Stimulated activated naive B cell treated with anti-CD40 and anti-IgM and Interleukin-4, amounts not matched to agents 10 μg/mL and 1 μg/mL and 100 μg/mL, for 72 hours (primary cell): ENCODE measurements at regions not wholly inside any gene's neighbourhood (a gene's known extent, or its start where the extent isn't known, plus 50 kb on each side); places are given as distances from the start of the nearest gene placed in this dataset.
"Not testable (repeated sequence)": the region's sequence is repeated elsewhere in the genome, so short reads cannot be mapped to it uniquely, and the experiment has no call there.

Source experiments
- ATAC-seq, 2 donors: fragments of 150-1000 bp; cut with Tn5 transposase; replicated peaks; 2 replicates each; pipeline ENCODE4 v1.10.0; 2021; ENCODE audit warnings: moderate library complexity in 1 of 2
- DNase-seq: peaks from one replicate; pipeline ENCODE4 v3.0.0; 2021
- H3K27ac Mint-ChIP-seq: one replicate; pipeline ENCODE4 v1.8.0; 2022; ENCODE audit warnings: mild to moderate bottlenecking, mixed read lengths
- H3K27me3 Mint-ChIP-seq, 2 donors: one replicate each; pipeline ENCODE4 v1.8.0; 2022; ENCODE audit warnings: mixed read lengths in 2 of 2
- H3K36me3 Mint-ChIP-seq, 2 donors: one replicate each; pipeline ENCODE4 v1.8.0; 2022; ENCODE audit warnings: mixed read lengths in 2 of 2, mild to moderate bottlenecking in 1 of 2
- H3K4me1 Mint-ChIP-seq, 2 donors: one replicate each; pipeline ENCODE4 v1.8.0; 2022; ENCODE audit warnings: mixed read lengths in 2 of 2, mild to moderate bottlenecking in 1 of 2
- H3K4me3 Mint-ChIP-seq, 2 donors: one replicate each; pipeline ENCODE4 v1.8.0; 2022; ENCODE audit warnings: mild to moderate bottlenecking in 2 of 2, mixed read lengths in 2 of 2, moderate library complexity in 1 of 2
- H3K9me3 Mint-ChIP-seq, 2 donors: one replicate each; pipeline ENCODE4 v1.8.0; 2022; ENCODE audit warnings: mixed read lengths in 2 of 2, mild to moderate bottlenecking in 1 of 2

DNA sequence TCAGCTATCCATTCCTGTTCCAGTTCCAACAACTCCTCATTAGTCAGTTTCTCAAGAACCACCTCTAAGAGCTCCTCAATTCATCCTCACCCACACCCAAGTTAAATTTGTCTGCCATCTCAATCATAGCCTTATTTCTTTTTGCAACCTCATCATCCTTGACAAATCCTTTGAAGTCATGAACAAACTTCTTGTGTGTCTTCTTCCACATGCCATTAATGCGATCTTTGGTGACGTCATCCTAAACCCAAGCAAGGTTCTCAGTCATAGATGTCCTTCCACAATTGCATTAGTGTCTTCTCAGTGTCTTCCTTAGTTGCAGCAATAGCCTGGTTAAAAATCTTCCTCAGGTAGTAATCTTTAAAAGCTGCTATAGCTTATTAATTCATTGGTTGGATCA lies 71.2 kb upstream of the FSIP2 start:
- ATAC-seq (no peak), DNase-seq (no peak)
- no peaks in the 10 kb centered on the region for H3K36me3 Mint-ChIP-seq
- no peak overlapping the region for H3K4me3 Mint-ChIP-seq
- no peak overlapping the region for H3K27ac Mint-ChIP-seq
- peaks cover 0 to 2% of the 10 kb centered on the region in 2 donors for H3K9me3 Mint-ChIP-seq
- no peaks in the 10 kb centered on the region for H3K4me1 Mint-ChIP-seq
- no peaks in the 10 kb centered on the region for H3K27me3 Mint-ChIP-seq

DNA sequence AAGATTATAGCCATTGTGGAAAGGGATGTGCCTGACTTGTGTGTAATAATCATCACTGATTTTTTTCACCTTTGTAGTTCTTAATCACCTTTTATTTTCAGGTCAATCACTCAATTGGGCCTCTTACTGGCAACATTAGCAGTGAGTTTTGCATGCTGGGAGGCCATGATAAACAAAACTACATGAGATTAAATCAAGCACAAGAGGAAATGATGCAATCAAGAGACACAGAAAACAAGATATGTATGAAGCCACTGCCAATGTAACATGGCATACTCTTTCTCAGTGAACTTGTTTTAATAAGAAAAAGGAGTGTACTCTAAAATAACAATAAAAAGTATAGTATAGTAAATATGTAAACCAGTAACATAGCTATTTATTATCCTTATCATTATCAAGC lies 69.9 kb upstream of the FSIP2 start:
- Mint-ChIP-seq H3K4me1 (no peaks in the 10 kb centered on the region), H3K9me3 (peaks cover 0 to 2% of the 10 kb centered on the region in 2 donors), H3K4me3 (no peak overlapping the region), H3K27me3 (no peaks in the 10 kb centered on the region), H3K27ac (no peak overlapping the region), H3K36me3 (no peaks in the 10 kb centered on the region)
- DNase-seq (no peak), ATAC-seq (no peak)

DNA sequence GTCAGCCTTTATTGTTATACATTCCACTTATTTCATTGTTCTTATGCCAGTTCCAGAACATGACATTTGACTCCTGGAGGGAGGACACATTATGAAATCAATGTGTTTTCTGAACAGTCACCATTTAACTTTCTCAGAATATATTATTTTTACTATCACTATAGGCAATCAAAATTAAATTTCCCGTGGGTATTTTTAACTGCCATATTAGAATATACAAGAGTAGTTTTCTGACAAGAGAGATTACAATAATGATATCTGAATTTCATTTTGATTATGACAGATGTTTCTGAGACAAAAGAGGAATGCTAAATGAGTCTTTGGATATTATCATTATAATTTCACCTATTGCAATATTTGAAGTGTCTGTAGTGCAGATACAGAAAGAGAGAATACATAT lies 64.4 kb upstream of the FSIP2 start:
- no peak overlapping the region for H3K27ac Mint-ChIP-seq
- no peaks in the 10 kb centered on the region for H3K36me3 Mint-ChIP-seq

DNA sequence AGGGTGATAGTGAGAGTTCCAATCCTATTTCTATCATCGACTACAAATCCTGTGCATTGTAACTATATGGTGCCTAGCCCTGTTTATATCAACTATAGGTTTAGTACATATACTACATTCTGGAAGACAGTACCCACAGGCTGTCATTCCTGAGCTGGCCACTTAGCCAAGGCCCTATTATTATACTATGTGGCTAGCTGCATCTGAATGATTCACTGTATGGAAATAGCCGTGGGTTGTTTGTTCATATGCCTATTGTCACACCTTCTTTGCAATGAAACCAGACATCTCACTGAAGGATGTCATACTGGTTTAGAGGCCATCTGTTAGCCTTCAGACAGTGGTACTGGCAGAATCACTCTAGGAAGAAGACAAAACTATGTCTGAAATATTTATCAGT lies 62.3 kb upstream of the FSIP2 start:
- H3K36me3 Mint-ChIP-seq: no peaks in the 10 kb centered on the region
- no peak overlapping the region for H3K4me3 Mint-ChIP-seq
- no peaks in the 10 kb centered on the region for H3K27me3 Mint-ChIP-seq
- ATAC-seq: peak; percentile 21 to 22
- H3K9me3 Mint-ChIP-seq: no peaks in the 10 kb centered on the region
- no peaks in the 10 kb centered on the region for H3K4me1 Mint-ChIP-seq
- H3K27ac Mint-ChIP-seq: no peak overlapping the region
- DNase-seq: no peak

More for the DNA sequence above, 64.4 kb upstream of the FSIP2 start:
- no peak for ATAC-seq
- DNase-seq: no peak
- H3K27me3 Mint-ChIP-seq: no peaks in the 10 kb centered on the region
- H3K4me1 Mint-ChIP-seq: no peaks in the 10 kb centered on the region
- H3K9me3 Mint-ChIP-seq: no peaks in the 10 kb centered on the region
- no peak overlapping the region for H3K4me3 Mint-ChIP-seq

DNA sequence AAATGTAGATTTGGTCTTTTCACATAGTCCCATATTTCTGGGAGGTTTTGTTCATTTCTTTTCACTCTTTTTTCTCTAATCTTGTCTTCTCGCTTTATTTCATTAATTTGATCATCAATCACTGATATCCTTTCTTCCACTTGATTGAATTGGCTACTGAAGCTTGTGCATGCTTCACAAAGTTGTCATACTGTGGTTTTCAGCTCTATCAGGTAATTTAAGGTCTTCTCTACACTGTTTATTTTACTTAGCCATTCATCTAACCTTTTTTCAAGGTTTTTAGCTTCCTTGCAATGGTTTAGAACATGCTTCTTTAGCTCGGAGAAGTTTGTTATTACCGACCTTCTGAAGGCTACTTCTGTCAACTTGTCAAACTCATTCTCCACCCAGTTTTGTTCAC lies 51.6 kb upstream of the FSIP2 start:
- H3K27me3 Mint-ChIP-seq, H3K9me3 Mint-ChIP-seq, DNase-seq, H3K27ac Mint-ChIP-seq, ATAC-seq, H3K4me1 Mint-ChIP-seq, H3K4me3 Mint-ChIP-seq, H3K36me3 Mint-ChIP-seq: not testable (repeated sequence)

DNA sequence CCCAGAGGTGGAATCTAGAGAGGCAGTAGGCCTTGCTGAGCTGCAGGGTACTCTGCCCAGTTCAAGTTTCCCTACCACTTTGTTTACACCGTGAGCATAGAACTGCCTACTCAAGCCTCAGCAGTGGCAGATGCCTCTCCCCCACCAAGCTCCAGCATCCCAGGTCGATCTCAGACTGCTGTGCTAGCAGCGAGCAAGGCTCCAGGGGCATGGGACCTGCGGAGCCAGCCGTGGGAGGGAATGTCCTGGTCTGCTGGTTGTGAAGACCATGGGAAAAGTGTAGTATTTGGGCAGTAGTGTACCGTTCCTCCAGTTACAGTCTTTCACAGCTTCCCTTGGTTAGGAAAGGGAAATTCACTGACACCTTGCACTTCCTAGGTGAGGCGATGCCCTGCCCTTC lies 50.6 kb upstream of the FSIP2 start:
- peaks cover 5 to 9% of the 10 kb centered on the region in 2 donors for H3K9me3 Mint-ChIP-seq
- H3K4me3 Mint-ChIP-seq: no peak overlapping the region
- H3K4me1 Mint-ChIP-seq: no peaks in the 10 kb centered on the region
- H3K27me3 Mint-ChIP-seq: no peaks in the 10 kb centered on the region
- no peak overlapping the region for H3K27ac Mint-ChIP-seq
- no peak for ATAC-seq
- H3K36me3 Mint-ChIP-seq: no peaks in the 10 kb centered on the region
- DNase-seq: no peak
